HAP-1 (cell line): ENCODE measurements at regions not wholly inside any gene's neighbourhood (a gene's known extent, or its start where the extent isn't known, plus 50 kb on each side); places are given as distances from the start of the nearest gene placed in this dataset.
A peak's percentile ranks its signal among the peaks of the same experiment; 100 is the strongest.

Experiments
- DNase-seq, 2 experiments: peaks; one replicate each; pipeline ENCODE4 v3.0.0-alpha.2; 2016 to 2020; ENCODE audit warnings: low spot score in 2 of 2
- H3K27me3 ChIP-seq: fragments of 250-450 bp; sonication (Bioruptor Pico); 2 replicates; pipeline ENCODE4 v1.5.1; 2020; ENCODE audit warnings: low read depth, mild to moderate bottlenecking, moderate library complexity
- H3K36me3 ChIP-seq: fragments of 250-450 bp; sonication (Bioruptor Pico); replicated peaks from 2 replicates; pipeline ENCODE4 v1.5.1; 2020; ENCODE audit warnings: mild to moderate bottlenecking
- H3K4me1 ChIP-seq: fragments of 250-450 bp; sonication (Bioruptor Pico); 2 replicates; pipeline ENCODE4 v1.5.1; 2020; ENCODE audit warnings: mild to moderate bottlenecking
- H3K4me3 ChIP-seq: fragments of 250-450 bp; sonication (Bioruptor Pico); 2 replicates; pipeline ENCODE4 v1.5.1; 2020; ENCODE audit warnings: mild to moderate bottlenecking, moderate library complexity
- H3K9me3 ChIP-seq: fragments of 250-450 bp; sonication (Bioruptor Pico); 2 replicates; pipeline ENCODE4 v1.5.1; 2020; ENCODE audit warnings: mild to moderate bottlenecking, moderate library complexity
- in situ Hi-C: fragments of 300-500 bp; cut with MboI; formaldehyde crosslinking; loops from 3 replicates; pipeline ENCODE4 v1.14.3; 2020; ENCODE audit warnings: low sequenced_read_pairs, inconsistent platforms, mixed read lengths

GRCh38 chr7:52854681-52855080 is 180.8 kb upstream of the POM121L12 start:
- Histone ChIP-seq H3K36me3 (no peaks in the 10 kb centered on the region), H3K27me3 (no peaks in the 10 kb centered on the region), H3K4me1 (no peaks in the 10 kb centered on the region), H3K4me3 (no peak overlapping the region), H3K9me3 (no peaks in the 10 kb centered on the region)
- no peak for DNase-seq
- in situ Hi-C loops, result no loop called here

- H3K36me3 ChIP-seq, result no peaks in the 10 kb centered on the region
Observed at GRCh38 chr7:52851547-52851946, 183.9 kb upstream of the POM121L12 start.

GRCh38 chr7:52843436-52843835 is 192.0 kb upstream of the POM121L12 start:
- Histone ChIP-seq H3K27me3 (no peaks in the 10 kb centered on the region), H3K4me1 (peaks cover 9% of the 10 kb centered on the region), H3K9me3 (no peaks in the 10 kb centered on the region), H3K36me3 (no peaks in the 10 kb centered on the region), H3K4me3 (no peak overlapping the region)
- no peak for DNase-seq
- in situ Hi-C loops, result no loop called here

More at GRCh38 chr7:52851547-52851946, 183.9 kb upstream of the POM121L12 start:
- H3K4me1 ChIP-seq, result no peaks in the 10 kb centered on the region
- no peaks in the 10 kb centered on the region for H3K27me3 ChIP-seq
- no peak for DNase-seq
- H3K4me3 ChIP-seq, result no peak overlapping the region
- no peaks in the 10 kb centered on the region for H3K9me3 ChIP-seq
- in situ Hi-C loops, result no loop called here

- H3K9me3 ChIP-seq, result no peaks in the 10 kb centered on the region
- H3K36me3 ChIP-seq, result no peaks in the 10 kb centered on the region
- peaks cover 9% of the 10 kb centered on the region for H3K4me1 ChIP-seq
- in situ Hi-C loops, result no loop called here
- DNase-seq, result no peak
- H3K4me3 ChIP-seq, result no peak overlapping the region
- no peaks in the 10 kb centered on the region for H3K27me3 ChIP-seq
Observed at GRCh38 chr7:52842202-52842900, 193.1 kb upstream of the POM121L12 start.

- no peaks in the 10 kb centered on the region for H3K36me3 ChIP-seq
- no peaks in the 10 kb centered on the region for H3K27me3 ChIP-seq
- no peaks in the 10 kb centered on the region for H3K9me3 ChIP-seq
- no peak for DNase-seq
- in situ Hi-C loops, result no loop called here
- peaks cover 9% of the 10 kb centered on the region for H3K4me1 ChIP-seq
- H3K4me3 ChIP-seq, result no peak overlapping the region
Observed at GRCh38 chr7:52838981-52839411, 196.4 kb upstream of the POM121L12 start.

GRCh38 chr7:52831321-52831720 is 204.1 kb upstream of the POM121L12 start:
- in situ Hi-C loops, result no loop called here
- Histone ChIP-seq H3K36me3 (no peaks in the 10 kb centered on the region), H3K4me1 (peaks cover 18% of the 10 kb centered on the region), H3K4me3 (no peak overlapping the region), H3K27me3 (no peaks in the 10 kb centered on the region), H3K9me3 (no peaks in the 10 kb centered on the region)
- peak; percentile 45 to 85 for DNase-seq

- no peaks in the 10 kb centered on the region for H3K36me3 ChIP-seq
- in situ Hi-C loops, result no loop called here
- no peak for DNase-seq
- no peaks in the 10 kb centered on the region for H3K27me3 ChIP-seq
- H3K4me1 ChIP-seq, result peaks cover 18% of the 10 kb centered on the region
- H3K4me3 ChIP-seq, result no peak overlapping the region
- no peaks in the 10 kb centered on the region for H3K9me3 ChIP-seq
Observed at GRCh38 chr7:52830801-52831200, 204.6 kb upstream of the POM121L12 start.

- no peak for DNase-seq
- in situ Hi-C loops, result no loop called here
- peaks cover 9% of the 10 kb centered on the region for H3K4me1 ChIP-seq
- H3K4me3 ChIP-seq, result no peak overlapping the region
- H3K27me3 ChIP-seq, result no peaks in the 10 kb centered on the region
- H3K9me3 ChIP-seq, result no peaks in the 10 kb centered on the region
- no peaks in the 10 kb centered on the region for H3K36me3 ChIP-seq
Observed at GRCh38 chr7:52826515-52827265, 208.7 kb upstream of the POM121L12 start.

- no peak overlapping the region for H3K4me3 ChIP-seq
Observed at GRCh38 chr7:52825611-52826010, 209.8 kb upstream of the POM121L12 start.

GRCh38 chr7:52811537-52811936 is 223.9 kb upstream of the POM121L12 start:
- Histone ChIP-seq H3K27me3 (no peaks in the 10 kb centered on the region), H3K36me3 (no peaks in the 10 kb centered on the region), H3K4me3 (no peak overlapping the region), H3K4me1 (no peaks in the 10 kb centered on the region), H3K9me3 (no peaks in the 10 kb centered on the region)
- DNase-seq, result no peak
- in situ Hi-C loops, result no loop called here

More at GRCh38 chr7:52825611-52826010, 209.8 kb upstream of the POM121L12 start:
- Histone ChIP-seq H3K27me3 (no peaks in the 10 kb centered on the region), H3K36me3 (no peaks in the 10 kb centered on the region), H3K9me3 (no peaks in the 10 kb centered on the region), H3K4me1 (peaks cover 2% of the 10 kb centered on the region)
- in situ Hi-C loops, result no loop called here
- DNase-seq, result no peak

- no peak for DNase-seq
- in situ Hi-C loops, result no loop called here
- no peaks in the 10 kb centered on the region for H3K4me1 ChIP-seq
- H3K4me3 ChIP-seq, result no peak overlapping the region
- no peaks in the 10 kb centered on the region for H3K27me3 ChIP-seq
- H3K9me3 ChIP-seq, result no peaks in the 10 kb centered on the region
- H3K36me3 ChIP-seq, result no peaks in the 10 kb centered on the region
Observed at GRCh38 chr7:52799817-52800216, 235.6 kb upstream of the POM121L12 start.

GRCh38 chr7:52797801-52798200 is 237.6 kb upstream of the POM121L12 start:
- Histone ChIP-seq H3K4me1 (no peaks in the 10 kb centered on the region), H3K4me3 (no peak overlapping the region), H3K36me3 (no peaks in the 10 kb centered on the region), H3K27me3 (no peaks in the 10 kb centered on the region), H3K9me3 (no peaks in the 10 kb centered on the region)
- no peak for DNase-seq
- in situ Hi-C loops, result no loop called here

GRCh38 chr7:52794621-52795020 is 240.8 kb upstream of the POM121L12 start:
- Histone ChIP-seq H3K36me3 (no peaks in the 10 kb centered on the region), H3K9me3 (no peaks in the 10 kb centered on the region), H3K4me3 (no peak overlapping the region), H3K27me3 (no peaks in the 10 kb centered on the region), H3K4me1 (no peaks in the 10 kb centered on the region)
- no peak for DNase-seq
- in situ Hi-C loops, result no loop called here

GRCh38 chr7:52791176-52791700 is 244.2 kb upstream of the POM121L12 start:
- no peak overlapping the region for H3K4me3 ChIP-seq
- H3K9me3 ChIP-seq, result no peaks in the 10 kb centered on the region
- no peaks in the 10 kb centered on the region for H3K36me3 ChIP-seq
- in situ Hi-C loops, result no loop called here
- H3K27me3 ChIP-seq, result no peaks in the 10 kb centered on the region
- DNase-seq, result no peak
- no peaks in the 10 kb centered on the region for H3K4me1 ChIP-seq
